GM12878 (cell line): ENCODE measurements at regions not wholly inside any gene's neighbourhood (a gene's known extent, or its start where the extent isn't known, plus 50 kb on each side); places are given as distances from the start of the nearest gene placed in this dataset.

ENCODE experiments used
- ATAC-seq: fragments of 200-7000 bp; cut with Tn5 transposase; 3 replicates; pipeline ENCODE4 v1.9.1; 2020; ENCODE audit warnings: mild to moderate bottlenecking, moderate library complexity
- BruUV-seq: library from RNA; stranded (reverse); fragments of 400-500 nt; replicated peaks from 2 replicates; lab custom pipeline; 2021; lab: Mats Ljungman, UMichigan
- CTCF ChIA-PET: fragments of 300-600 bp; sonication (Branson Sonifier 250); formaldehyde crosslinking; extraction: SDS; loops from one replicate; lab custom pipeline; 2021; ENCODE audit warnings: inconsistent platforms; lab: Yijun Ruan, JAX
- POLR2A ChIA-PET: fragments of 350-600 bp; formaldehyde crosslinking; extraction: SDS; loops from one replicate; lab custom pipeline; 2021; ENCODE audit warnings: inconsistent platforms; lab: Charles Lee
- RAD21 ChIA-PET: fragments of 300-600 bp; sonication (Branson Sonifier 250); formaldehyde crosslinking; loops from one replicate; lab custom pipeline; 2023; ENCODE audit warnings: antibody characterized with exemption; ENCODE audit not compliant: unreplicated experiment; lab: Charles Lee
- SMC1A ChIA-PET: fragments of 300-600 bp; sonication (Branson Sonifier 250); formaldehyde crosslinking; loops from one replicate; lab custom pipeline; 2023; ENCODE audit not compliant: unreplicated experiment, uncharacterized antibody; lab: Charles Lee
- DNase-seq: peaks from one replicate; pipeline ENCODE4 v3.0.0-alpha.2; 2011; ENCODE audit warnings: low read depth, low spot score
- FAIRE-seq: peaks from 3 replicates; lab custom pipeline; 2011; peaks lifted over from hg19 to GRCh38; lab: Jason Lieb, UNC
- H2AFZ ChIP-seq: 2 replicates; pipeline ENCODE4 v1.6.0; 2011; ENCODE audit warnings: low read depth, low read length, control low read depth; ENCODE audit not compliant: control insufficient read depth
- H3K27ac ChIP-seq: 2 replicates; pipeline ENCODE4 v1.5.1; 2011; ENCODE audit warnings: control low read depth; ENCODE audit not compliant: control insufficient read depth, insufficient read depth
- H3K27me3 ChIP-seq, 2 experiments: replicated peaks in 1 of 2; 2 replicates each; pipeline versions ENCODE4 v1.6.0 to v1.6.1; 2011; ENCODE audit warnings: low read length in 1 of 2; ENCODE audit not compliant: control insufficient read depth in 2 of 2, insufficient read depth in 2 of 2
- H3K36me3 ChIP-seq, 2 experiments: 2 replicates each; pipeline ENCODE4 v1.5.1; 2011; ENCODE audit warnings: low read length in 1 of 2; ENCODE audit not compliant: control insufficient read depth in 2 of 2, insufficient read depth in 2 of 2
- H3K4me1 ChIP-seq: 2 replicates; pipeline ENCODE4 v1.6.1; 2011; ENCODE audit warnings: mild to moderate bottlenecking, low read length, moderate library complexity, mixed read lengths; ENCODE audit not compliant: control insufficient read depth, insufficient read depth
- H3K4me2 ChIP-seq: 2 replicates; pipeline ENCODE4 v1.6.0; 2011; ENCODE audit warnings: control low read depth; ENCODE audit not compliant: control insufficient read depth, insufficient read depth
- H3K4me3 ChIP-seq: fragments of 200-600 bp; sonication (generic); 2 replicates; pipeline ENCODE4 v1.5.1; 2016
- H3K79me2 ChIP-seq: 2 replicates; pipeline ENCODE4 v1.6.0; 2011; ENCODE audit warnings: low read length; ENCODE audit not compliant: control insufficient read depth, insufficient read depth
- H3K9ac ChIP-seq: 2 replicates; pipeline ENCODE4 v1.8.0; 2011; ENCODE audit warnings: low read length, control low read depth, mixed read lengths; ENCODE audit not compliant: control insufficient read depth, insufficient read depth
- H3K9me3 ChIP-seq: replicated peaks from 3 replicates; pipeline ENCODE4 v1.5.1; 2011; ENCODE audit warnings: mild to moderate bottlenecking, low read length; ENCODE audit not compliant: control insufficient read depth, insufficient read depth
- H4K20me1 ChIP-seq: 2 replicates; pipeline ENCODE4 v1.6.0; 2011; ENCODE audit not compliant: control insufficient read depth, insufficient read depth
- ATF7 ChIP-seq: fragments of 450-650 bp; IDR thresholded peaks from 2 replicates; pipeline ENCODE4 v1.6.1; 2016; ENCODE audit warnings: low read depth, mild to moderate bottlenecking
- DPF2 ChIP-seq: fragments of 450-650 bp; IDR thresholded peaks from 2 replicates; pipeline ENCODE4 v1.6.1; 2017; ENCODE audit warnings: mild to moderate bottlenecking
- E2F4 ChIP-seq: IDR thresholded peaks from 2 replicates; pipeline ENCODE4 v1.6.1; 2012; ENCODE audit warnings: low read depth, low read length, improper control_type of control experiment
- E2F8 ChIP-seq: fragments of 450-650 bp; IDR thresholded peaks from 2 replicates; pipeline ENCODE4 v1.6.1; 2018; ENCODE audit warnings: mild to moderate bottlenecking, low read depth, moderate library complexity; ENCODE audit not compliant: partially characterized antibody
- HDAC2 ChIP-seq: fragments of 200-600 bp; sonication (generic); IDR thresholded peaks from 2 replicates; pipeline ENCODE4 v1.6.1; 2017
- IKZF1 ChIP-seq: fragments of 450-650 bp; conservative IDR thresholded peaks from 2 replicates; pipeline ENCODE4 v1.6.1; 2017; ENCODE audit warnings: antibody characterized with exemption, mild to moderate bottlenecking
- IKZF2 ChIP-seq, 2 experiments: fragments of 450-650 bp; IDR thresholded peaks; 2 replicates each; pipeline ENCODE4 v1.6.1; 2017; ENCODE audit warnings: mild to moderate bottlenecking in 2 of 2, moderate library complexity in 2 of 2
- NFIC ChIP-seq: IDR thresholded peaks from 2 replicates; pipeline ENCODE4 v1.6.1; 2012; ENCODE audit warnings: low read depth, mild to moderate bottlenecking, inconsistent platforms, low read length, moderate library complexity
- PML ChIP-seq: IDR thresholded peaks from 2 replicates; pipeline ENCODE4 v1.6.1; 2012; ENCODE audit warnings: low read length, inconsistent platforms
- PRDM15 ChIP-seq: fragments of 450-650 bp; formaldehyde crosslinking; IDR thresholded peaks from 2 replicates; pipeline ENCODE4 v1.4.0; 2020; ENCODE audit warnings: mild to moderate bottlenecking, moderate library complexity
- RAD21 ChIP-seq: IDR thresholded peaks from 2 replicates; pipeline ENCODE4 v1.6.1; 2011; ENCODE audit warnings: mild to moderate bottlenecking, low read depth, low read length, moderate library complexity; ENCODE audit not compliant: insufficient read depth
- RELA ChIP-seq: fragments of 450-650 bp; IDR thresholded peaks from 2 replicates; pipeline ENCODE4 v1.8.0; 2014; ENCODE audit warnings: borderline replicate concordance; ENCODE audit not compliant: partially characterized antibody
- REST ChIP-seq: IDR thresholded peaks from 2 replicates; pipeline ENCODE4 v1.6.1; 2012; ENCODE audit warnings: mild to moderate bottlenecking, low read depth, low read length
- YY1 ChIP-seq: IDR thresholded peaks from 2 replicates; pipeline ENCODE4 v1.6.1; 2011; ENCODE audit warnings: low read depth, mild to moderate bottlenecking, low read length
- WGBS: methylation state at CpG from one replicate; pipeline ENCODE4 v1.1.6; 2016; ENCODE audit warnings: low lambda C conversion rate; ENCODE audit not compliant: insufficient replicate concordance, insufficient coverage; ENCODE audit errors: missing lambda C conversion rate; 5-methylcytosine and 5-hydroxymethylcytosine counted together
- in situ Hi-C: fragments of 300-500 bp; cut with MboI; formaldehyde crosslinking; loops from 9 replicates; pipeline ENCODE4 v1.14.3; 2018; ENCODE audit warnings: mixed read lengths
- intact Hi-C: fragments of 100-400 bp; cut with micrococcal nuclease; formaldehyde crosslinking; loops from one replicate; pipeline ENCODE4 v1.14.2; 2022; ENCODE audit not compliant: unreplicated experiment

GRCh38 chr1:157270705-157271274 lies 132.6 kb upstream of the ETV3 start:
- Histone ChIP-seq H3K36me3 (no peaks in the 10 kb centered on the region), H3K79me2 (no peaks in the 10 kb centered on the region), H3K4me1 (peaks cover 19% of the 10 kb centered on the region), H2AFZ (no peak overlapping the region), H4K20me1 (no peaks in the 10 kb centered on the region), H3K27me3 (no peaks in the 10 kb centered on the region; a peak in 1 of 4 replicates), H3K27ac (no peak overlapping the region), H3K4me2 (no peak overlapping the region), H3K9me3 (no peaks in the 10 kb centered on the region), H3K9ac (no peak overlapping the region), H3K4me3 (no peak overlapping the region)
- intact Hi-C loops (no loop called here), in situ Hi-C loops (no loop called here)
- SMC1A ChIA-PET = interaction anchor here (1.4 to 2.7 kb wide), 4 partner anchors 9 to 40 kb away, joined by 3 to 9 read pairs (median 6); no protein-coding TSS in a partner anchor
- ATAC-seq (peak; percentile 21), DNase-seq (no peak), FAIRE-seq (no peak)
- CTCF ChIA-PET = no interaction called here
- POLR2A ChIA-PET = no interaction called here
- RAD21 ChIA-PET = no interaction called here
- WGBS = 29% methylated on average over 4 of the region's 4 CpGs
- no TSS peak for BruUV-seq
- TF ChIP-seq PRDM15 (CRISPR knock-in tag) (no peak), YY1 (no peak), RELA (no peak), IKZF2 (IDR thresholded peaks at IDR 0.05) (peak; percentile 55 to 56; a peak in 3 of 4 replicates), E2F8 (no peak), PML (no peak), REST (no peak), NFIC (no peak), HDAC2 (no peak), ATF7 (no peak), IKZF1 (peak; percentile 58), DPF2 (peak; percentile 36; the same call in 1 of the 2 replicates), E2F4 (no peak), RAD21 (no peak)
